Fibroblast of lung (primary cell): ENCODE measurements at regions not wholly inside any gene's neighbourhood (a gene's known extent, or its start where the extent isn't known, plus 50 kb on each side); places are given as distances from the start of the nearest gene placed in this dataset.

Source experiments
- CTCF ChIP-seq, 2 donors: IDR thresholded peaks in 1 of 2; conservative IDR thresholded peaks in 1 of 2; 1 replicate in 1 of 2; 2 replicates in 1 of 2; pipeline ENCODE4 v1.5.1; 2011 to 2012; ENCODE audit warnings: low read length in 2 of 2, control low read depth in 1 of 2, inconsistent platforms in 1 of 2, low read depth in 1 of 2, mild to moderate bottlenecking in 1 of 2
- EZH2 ChIP-seq: IDR thresholded peaks from 2 replicates; pipeline ENCODE4 v1.5.1; 2012; ENCODE audit warnings: low read length, control low read depth, mild to moderate bottlenecking; ENCODE audit errors: missing control alignments

- TF ChIP-seq CTCF (conservative IDR thresholded peaks at IDR 0.05 in 1 of 2, IDR thresholded peaks at IDR 0.05 in 1 of 2; ENCODE audit: low read depth in 1 of 2, low read length in 2 of 2) (no peak), EZH2 (no peak)
Observed at GRCh38 chr16:63067141-63067540, 1030.9 kb upstream of the CDH8 start.
